ENCODE measurements at regions not wholly inside any gene's neighbourhood (a gene's known extent, or its start where the extent isn't known, plus 50 kb on each side); places are given as distances from the start of the nearest gene placed in this dataset.
"Not testable (repeated sequence)": the region's sequence is repeated elsewhere in the genome, so short reads cannot be mapped to it uniquely, and the experiment has no call there.

- Mint-ChIP-seq H3K4me3 (ENCODE audit: low read depth) (no peak overlapping the region), H3K9me3 (no peaks in the 10 kb centered on the region), H3K27ac (no peak overlapping the region), H3K36me3 (ENCODE audit: low read depth) (no peaks in the 10 kb centered on the region), H3K27me3 (ENCODE audit: low read depth) (peaks cover 16% of the 10 kb centered on the region), H3K4me1 (ENCODE audit: low read depth) (peaks cover 23% of the 10 kb centered on the region)
- intact Hi-C loops (cut with micrococcal nuclease), result no loop called here
- DNase-seq (ENCODE audit: low spot score), result no peak
Observed at GRCh38 chr2:145751155-145751554, 1231.2 kb upstream of the ZEB2 start.

GRCh38 chr2:145750612-145751011 is 1230.7 kb upstream of the ZEB2 start:
- Mint-ChIP-seq H3K4me1 (ENCODE audit: low read depth) (peaks cover 23% of the 10 kb centered on the region), H3K36me3 (ENCODE audit: low read depth) (no peaks in the 10 kb centered on the region)
- intact Hi-C loops (cut with micrococcal nuclease), result no loop called here

GRCh38 chr2:145750144-145750543 is 1230.2 kb upstream of the ZEB2 start:
- no peak overlapping the region for H3K27ac Mint-ChIP-seq
- H3K4me1 Mint-ChIP-seq (ENCODE audit: low read depth), result peaks cover 24% of the 10 kb centered on the region
- intact Hi-C loops (cut with micrococcal nuclease), result no loop called here
- no peak for DNase-seq (ENCODE audit: low spot score)
- H3K4me3 Mint-ChIP-seq (ENCODE audit: low read depth), result no peak overlapping the region
- H3K9me3 Mint-ChIP-seq, result no peaks in the 10 kb centered on the region
- H3K27me3 Mint-ChIP-seq (ENCODE audit: low read depth), result peaks cover 16% of the 10 kb centered on the region
- H3K36me3 Mint-ChIP-seq (ENCODE audit: low read depth), result no peaks in the 10 kb centered on the region

More at GRCh38 chr2:145750612-145751011, 1230.7 kb upstream of the ZEB2 start:
- H3K9me3 Mint-ChIP-seq, result no peaks in the 10 kb centered on the region
- no peak overlapping the region for H3K4me3 Mint-ChIP-seq (ENCODE audit: low read depth)
- no peak for DNase-seq (ENCODE audit: low spot score)
- peaks cover 16% of the 10 kb centered on the region for H3K27me3 Mint-ChIP-seq (ENCODE audit: low read depth)
- no peak overlapping the region for H3K27ac Mint-ChIP-seq

- no peaks in the 10 kb centered on the region for H3K36me3 Mint-ChIP-seq (ENCODE audit: low read depth)
- no peak overlapping the region for H3K4me3 Mint-ChIP-seq (ENCODE audit: low read depth)
- DNase-seq (ENCODE audit: low spot score), result no peak
- peaks cover 17% of the 10 kb centered on the region for H3K27me3 Mint-ChIP-seq (ENCODE audit: low read depth)
- H3K4me1 Mint-ChIP-seq (ENCODE audit: low read depth), result peaks cover 30% of the 10 kb centered on the region
- no peak overlapping the region for H3K27ac Mint-ChIP-seq
- intact Hi-C loops (cut with micrococcal nuclease), result loop anchor here (10.0 kb wide), 2 partner anchors 335 to 425 kb away; no protein-coding TSS in a partner anchor
- no peaks in the 10 kb centered on the region for H3K9me3 Mint-ChIP-seq
Observed at GRCh38 chr2:145749556-145749955, 1229.6 kb upstream of the ZEB2 start.

GRCh38 chr2:145748927-145749326 is 1229.0 kb upstream of the ZEB2 start:
- H3K9me3 Mint-ChIP-seq, result no peaks in the 10 kb centered on the region
- intact Hi-C loops (cut with micrococcal nuclease), result loop anchor here (10.0 kb wide), 2 partner anchors 334 to 424 kb away; no protein-coding TSS in a partner anchor
- H3K27ac Mint-ChIP-seq, result no peak overlapping the region
- no peaks in the 10 kb centered on the region for H3K36me3 Mint-ChIP-seq (ENCODE audit: low read depth)
- no peak for DNase-seq (ENCODE audit: low spot score)
- H3K4me1 Mint-ChIP-seq (ENCODE audit: low read depth), result peaks cover 31% of the 10 kb centered on the region
- H3K27me3 Mint-ChIP-seq (ENCODE audit: low read depth), result peaks cover 17% of the 10 kb centered on the region
- H3K4me3 Mint-ChIP-seq (ENCODE audit: low read depth), result no peak overlapping the region

GRCh38 chr2:145747715-145748114 is 1227.8 kb upstream of the ZEB2 start:
- Mint-ChIP-seq H3K36me3 (ENCODE audit: low read depth) (no peaks in the 10 kb centered on the region), H3K27ac (no peak overlapping the region), H3K4me1 (ENCODE audit: low read depth) (peaks cover 33% of the 10 kb centered on the region), H3K9me3 (no peaks in the 10 kb centered on the region), H3K4me3 (ENCODE audit: low read depth) (no peak overlapping the region), H3K27me3 (ENCODE audit: low read depth) (peaks cover 14% of the 10 kb centered on the region)
- no peak for DNase-seq (ENCODE audit: low spot score)
- intact Hi-C loops (cut with micrococcal nuclease), result loop anchor here (10.0 kb wide), 2 partner anchors 333 to 423 kb away; no protein-coding TSS in a partner anchor

- not testable (repeated sequence) for H3K4me3 Mint-ChIP-seq (ENCODE audit: low read depth); H3K36me3 Mint-ChIP-seq (ENCODE audit: low read depth); DNase-seq (ENCODE audit: low spot score); H3K9me3 Mint-ChIP-seq; H3K27ac Mint-ChIP-seq
- H3K4me1 Mint-ChIP-seq (ENCODE audit: low read depth), result peaks cover 22% of the 10 kb centered on the region
- H3K27me3 Mint-ChIP-seq (ENCODE audit: low read depth), result peaks cover 11% of the 10 kb centered on the region
- intact Hi-C loops (cut with micrococcal nuclease), result loop anchor here (10.0 kb wide), 2 partner anchors 331 to 421 kb away; no protein-coding TSS in a partner anchor
Observed at GRCh38 chr2:145745387-145745721, 1225.4 kb upstream of the ZEB2 start.

GRCh38 chr2:145744541-145745386 is 1224.8 kb upstream of the ZEB2 start:
- H3K9me3 Mint-ChIP-seq, result no peaks in the 10 kb centered on the region
- peaks cover 27% of the 10 kb centered on the region for H3K4me1 Mint-ChIP-seq (ENCODE audit: low read depth)
- no peak overlapping the region for H3K4me3 Mint-ChIP-seq (ENCODE audit: low read depth)
- peak overlapping the region; percentile 31 for H3K27ac Mint-ChIP-seq
- no peaks in the 10 kb centered on the region for H3K36me3 Mint-ChIP-seq (ENCODE audit: low read depth)
- intact Hi-C loops (cut with micrococcal nuclease), result loop anchor here (10.0 kb wide), 2 partner anchors 330 to 420 kb away; no protein-coding TSS in a partner anchor
- H3K27me3 Mint-ChIP-seq (ENCODE audit: low read depth), result peaks cover 11% of the 10 kb centered on the region
- no peak for DNase-seq (ENCODE audit: low spot score)

GRCh38 chr2:145743011-145743410 is 1223.1 kb upstream of the ZEB2 start:
- no peak overlapping the region for H3K4me3 Mint-ChIP-seq (ENCODE audit: low read depth)
- intact Hi-C loops (cut with micrococcal nuclease), result loop anchor here (10.0 kb wide), 2 partner anchors 328 to 418 kb away; no protein-coding TSS in a partner anchor
- no peak overlapping the region for H3K27ac Mint-ChIP-seq
- no peak for DNase-seq (ENCODE audit: low spot score)
- no peaks in the 10 kb centered on the region for H3K36me3 Mint-ChIP-seq (ENCODE audit: low read depth)
- H3K4me1 Mint-ChIP-seq (ENCODE audit: low read depth), result peaks cover 21% of the 10 kb centered on the region
- H3K9me3 Mint-ChIP-seq, result no peaks in the 10 kb centered on the region
- peaks cover 11% of the 10 kb centered on the region for H3K27me3 Mint-ChIP-seq (ENCODE audit: low read depth)

GRCh38 chr2:145741636-145742035 is 1221.7 kb upstream of the ZEB2 start:
- Mint-ChIP-seq H3K9me3 (no peaks in the 10 kb centered on the region), H3K27me3 (ENCODE audit: low read depth) (peaks cover 8% of the 10 kb centered on the region), H3K4me3 (ENCODE audit: low read depth) (no peak overlapping the region), H3K27ac (no peak overlapping the region), H3K36me3 (ENCODE audit: low read depth) (no peaks in the 10 kb centered on the region), H3K4me1 (ENCODE audit: low read depth) (peaks cover 21% of the 10 kb centered on the region)
- intact Hi-C loops (cut with micrococcal nuclease), result loop anchor here (10.0 kb wide), 2 partner anchors 327 to 417 kb away; no protein-coding TSS in a partner anchor
- no peak for DNase-seq (ENCODE audit: low spot score)

- Mint-ChIP-seq H3K4me3 (ENCODE audit: low read depth) (no peak overlapping the region), H3K9me3 (no peaks in the 10 kb centered on the region), H3K36me3 (ENCODE audit: low read depth) (no peaks in the 10 kb centered on the region), H3K4me1 (ENCODE audit: low read depth) (peaks cover 21% of the 10 kb centered on the region), H3K27ac (no peak overlapping the region), H3K27me3 (ENCODE audit: low read depth) (peaks cover 4% of the 10 kb centered on the region)
- no peak for DNase-seq (ENCODE audit: low spot score)
- intact Hi-C loops (cut with micrococcal nuclease), result loop anchor here (10.0 kb wide), 2 partner anchors 326 to 416 kb away; no protein-coding TSS in a partner anchor
Observed at GRCh38 chr2:145741181-145741580, 1221.3 kb upstream of the ZEB2 start.

- intact Hi-C loops (cut with micrococcal nuclease), result loop anchor here (10.0 kb wide), 2 partner anchors 326 to 416 kb away; no protein-coding TSS in a partner anchor
- no peaks in the 10 kb centered on the region for H3K9me3 Mint-ChIP-seq
- H3K27ac Mint-ChIP-seq, result peak overlapping the region; percentile 11
- H3K36me3 Mint-ChIP-seq (ENCODE audit: low read depth), result no peaks in the 10 kb centered on the region
- H3K4me1 Mint-ChIP-seq (ENCODE audit: low read depth), result peaks cover 21% of the 10 kb centered on the region
- DNase-seq (ENCODE audit: low spot score), result no peak
- H3K27me3 Mint-ChIP-seq (ENCODE audit: low read depth), result peaks cover 4% of the 10 kb centered on the region
- no peak overlapping the region for H3K4me3 Mint-ChIP-seq (ENCODE audit: low read depth)
Observed at GRCh38 chr2:145740302-145740701, 1220.4 kb upstream of the ZEB2 start.

- intact Hi-C loops (cut with micrococcal nuclease), result loop anchor here (10.0 kb wide), 2 partner anchors 325 to 415 kb away; no protein-coding TSS in a partner anchor
- H3K4me3 Mint-ChIP-seq (ENCODE audit: low read depth), result no peak overlapping the region
Observed at GRCh38 chr2:145739681-145740080, 1219.8 kb upstream of the ZEB2 start.

More at GRCh38 chr2:145739681-145740080, 1219.8 kb upstream of the ZEB2 start:
- no peak for DNase-seq (ENCODE audit: low spot score)
- Mint-ChIP-seq H3K4me1 (ENCODE audit: low read depth) (peaks cover 15% of the 10 kb centered on the region), H3K9me3 (no peaks in the 10 kb centered on the region), H3K36me3 (ENCODE audit: low read depth) (no peaks in the 10 kb centered on the region), H3K27me3 (ENCODE audit: low read depth) (peaks cover 2% of the 10 kb centered on the region), H3K27ac (no peak overlapping the region)
